HG03521 (cell line): ENCODE measurements at regions not wholly inside any gene's neighbourhood (a gene's known extent, or its start where the extent isn't known, plus 50 kb on each side); places are given as distances from the start of the nearest gene placed in this dataset.

Experiments
- ATAC-seq: cut with Tn5 transposase; IDR thresholded peaks from one replicate; pipeline ENCODE4 v1.9.1; 2021; ENCODE audit warnings: mild to moderate bottlenecking, moderate library complexity; ENCODE audit not compliant: unreplicated experiment

- no peak for ATAC-seq
Measured at GRCh38 chr17:69879576-69879975, 195.4 kb upstream of the KCNJ16 start.

- ATAC-seq, result no peak
Measured at GRCh38 chr17:69880591-69881112, 194.4 kb upstream of the KCNJ16 start.

GRCh38 chr17:69882281-69882680 is 192.7 kb upstream of the KCNJ16 start:
- ATAC-seq, result no peak

GRCh38 chr17:69883120-69883519 is 191.9 kb upstream of the KCNJ16 start:
- ATAC-seq, result no peak

- no peak for ATAC-seq
Measured at GRCh38 chr17:69884356-69884755, 190.7 kb upstream of the KCNJ16 start.

GRCh38 chr17:69884846-69885245 is 190.2 kb upstream of the KCNJ16 start:
- no peak for ATAC-seq

- ATAC-seq, result no peak
Measured at GRCh38 chr17:69898601-69899000, 176.4 kb upstream of the KCNJ16 start.

- ATAC-seq, result no peak
Measured at GRCh38 chr17:69900101-69900500, 174.9 kb upstream of the KCNJ16 start.

- ATAC-seq, result no peak
Measured at GRCh38 chr17:69900829-69901228, 174.2 kb upstream of the KCNJ16 start.

- ATAC-seq, result no peak
Measured at GRCh38 chr17:69906306-69906705, 168.7 kb upstream of the KCNJ16 start.

GRCh38 chr17:69907132-69907847 is 167.7 kb upstream of the KCNJ16 start:
- ATAC-seq, result no peak

GRCh38 chr17:69908626-69909368 is 166.2 kb upstream of the KCNJ16 start:
- ATAC-seq, result no peak

GRCh38 chr17:69909389-69909788 is 165.6 kb upstream of the KCNJ16 start:
- no peak for ATAC-seq

- ATAC-seq, result no peak
Measured at GRCh38 chr17:69912805-69913204, 162.2 kb upstream of the KCNJ16 start.

GRCh38 chr17:69913216-69913615 is 161.8 kb upstream of the KCNJ16 start:
- no peak for ATAC-seq

GRCh38 chr17:69913616-69914015 is 161.4 kb upstream of the KCNJ16 start:
- ATAC-seq, result no peak

GRCh38 chr17:69914520-69914919 is 160.5 kb upstream of the KCNJ16 start:
- ATAC-seq, result no peak

- no peak for ATAC-seq
Measured at GRCh38 chr17:69916761-69917160, 158.3 kb upstream of the KCNJ16 start.

- no peak for ATAC-seq
Measured at GRCh38 chr17:69918164-69918563, 156.9 kb upstream of the KCNJ16 start.

GRCh38 chr17:69919789-69920188 is 155.2 kb upstream of the KCNJ16 start:
- no peak for ATAC-seq

GRCh38 chr17:69921046-69921445 is 154.0 kb upstream of the KCNJ16 start:
- no peak for ATAC-seq

- ATAC-seq, result no peak
Measured at GRCh38 chr17:69928611-69929010, 146.4 kb upstream of the KCNJ16 start.
